GM12892 (cell line): ENCODE measurements at regions not wholly inside any gene's neighbourhood (a gene's known extent, or its start where the extent isn't known, plus 50 kb on each side); places are given as distances from the start of the nearest gene placed in this dataset.

Experiments
- DNase-seq: peaks from one replicate; pipeline ENCODE4 v3.0.0; 2011; ENCODE audit not compliant: insufficient read length
- FAIRE-seq: peaks from 2 replicates; lab custom pipeline; 2011; peaks lifted over from hg19 to GRCh38; lab: Jason Lieb, UNC
- POLR2A ChIP-seq: IDR thresholded peaks from 2 replicates; pipeline ENCODE4 v1.6.1; 2011; ENCODE audit warnings: low read depth, low read length, control low read depth
- POLR2AphosphoS5 ChIP-seq: IDR thresholded peaks from 2 replicates; pipeline ENCODE4 v1.6.1; 2011; ENCODE audit warnings: low read depth, low read length, control low read depth
- TAF1 ChIP-seq: IDR thresholded peaks from 2 replicates; pipeline ENCODE4 v1.6.1; 2011; ENCODE audit warnings: low read depth, mild to moderate bottlenecking, control low read depth, low read length, borderline replicate concordance

GRCh38 chr6:45786355-45786781 lies 229.3 kb downstream of the CLIC5 start:
- no peak for TF ChIP-seq POLR2A
- no peak for TF ChIP-seq TAF1
- no peak for TF ChIP-seq POLR2AphosphoS5
- FAIRE-seq, result no peak
- DNase-seq, result no peak

GRCh38 chr6:45784250-45784649 lies 231.4 kb downstream of the CLIC5 start:
- TF ChIP-seq POLR2AphosphoS5 (no peak), TAF1 (no peak), POLR2A (no peak)
- FAIRE-seq (no peak), DNase-seq (no peak)

- FAIRE-seq (no peak), DNase-seq (no peak)
- TF ChIP-seq POLR2A (no peak), POLR2AphosphoS5 (no peak), TAF1 (no peak)
These were observed 231.9 kb downstream of the CLIC5 start for GRCh38 chr6:45783716-45784115.

GRCh38 chr6:45781890-45782289 lies 233.8 kb downstream of the CLIC5 start:
- FAIRE-seq (no peak), DNase-seq (no peak)
- TF ChIP-seq POLR2AphosphoS5 (no peak), TAF1 (no peak), POLR2A (no peak)

GRCh38 chr6:45780523-45780922 lies 235.1 kb downstream of the CLIC5 start:
- TF ChIP-seq POLR2A (no peak), POLR2AphosphoS5 (no peak)
- FAIRE-seq (no peak), DNase-seq (no peak)

- no peak for FAIRE-seq
- TF ChIP-seq POLR2AphosphoS5, result no peak
- TF ChIP-seq TAF1, result no peak
- no peak for DNase-seq
These were observed 240.5 kb downstream of the CLIC5 start for GRCh38 chr6:45775026-45775697.

GRCh38 chr6:45773906-45774305 lies 241.8 kb downstream of the CLIC5 start:
- FAIRE-seq, result no peak
- DNase-seq, result no peak
- TF ChIP-seq POLR2AphosphoS5 (no peak), TAF1 (no peak), POLR2A (no peak)

- no peak for TF ChIP-seq TAF1
- no peak for TF ChIP-seq POLR2AphosphoS5
- no peak for DNase-seq
- no peak for FAIRE-seq
These were observed 242.7 kb downstream of the CLIC5 start for GRCh38 chr6:45772886-45773495.

- TF ChIP-seq TAF1, result no peak
- no peak for TF ChIP-seq POLR2A
- TF ChIP-seq POLR2AphosphoS5, result no peak
- FAIRE-seq (no peak), DNase-seq (no peak)
These were observed 243.6 kb downstream of the CLIC5 start for GRCh38 chr6:45772051-45772450.

- DNase-seq, result no peak
- TF ChIP-seq TAF1 (no peak), POLR2AphosphoS5 (no peak), POLR2A (no peak)
- no peak for FAIRE-seq
These were observed 252.4 kb downstream of the CLIC5 start for GRCh38 chr6:45763281-45763680.

- TF ChIP-seq POLR2A, result no peak
- TF ChIP-seq TAF1, result no peak
- no peak for TF ChIP-seq POLR2AphosphoS5
- FAIRE-seq (no peak), DNase-seq (no peak)
These were observed 256.2 kb downstream of the CLIC5 start for GRCh38 chr6:45759472-45759810.

- no peak for FAIRE-seq
- no peak for DNase-seq
These were observed 256.7 kb downstream of the CLIC5 start for GRCh38 chr6:45758787-45759471.

More at GRCh38 chr6:45758787-45759471, 256.7 kb downstream of the CLIC5 start:
- TF ChIP-seq TAF1, result no peak
- no peak for TF ChIP-seq POLR2AphosphoS5
- no peak for TF ChIP-seq POLR2A
